ENCODE measurements at regions not wholly inside any gene's neighbourhood (a gene's known extent, or its start where the extent isn't known, plus 50 kb on each side); places are given as distances from the start of the nearest gene placed in this dataset.
A peak's percentile ranks its signal among the peaks of the same experiment; 100 is the strongest.

DNA sequence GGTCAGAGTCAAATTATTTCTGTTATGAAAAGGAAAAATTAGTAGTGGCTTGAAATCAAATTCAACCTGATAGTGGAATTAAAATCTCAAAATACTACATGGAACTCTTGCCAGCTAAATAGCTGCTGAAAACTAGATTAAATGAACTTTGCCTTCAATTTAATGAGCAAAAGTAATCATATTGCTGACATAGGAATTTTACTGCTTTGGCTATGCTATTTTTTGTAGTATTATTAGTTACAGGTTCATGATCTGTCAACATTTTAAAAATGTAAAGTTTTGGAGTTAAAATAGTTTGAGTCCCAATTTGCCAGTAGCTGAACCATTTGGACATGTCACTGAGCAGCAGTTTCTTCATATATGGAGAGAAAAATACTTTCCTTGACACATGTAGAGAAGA is 81.4 kb downstream of the RERGL start:
- in situ Hi-C loops (cut with MboI; ENCODE audit: low pct_unique_long_range_greater_than_20kb, low sequenced_read_pairs, unreplicated experiment): no loop called here
- TF ChIP-seq, protein P1, sequence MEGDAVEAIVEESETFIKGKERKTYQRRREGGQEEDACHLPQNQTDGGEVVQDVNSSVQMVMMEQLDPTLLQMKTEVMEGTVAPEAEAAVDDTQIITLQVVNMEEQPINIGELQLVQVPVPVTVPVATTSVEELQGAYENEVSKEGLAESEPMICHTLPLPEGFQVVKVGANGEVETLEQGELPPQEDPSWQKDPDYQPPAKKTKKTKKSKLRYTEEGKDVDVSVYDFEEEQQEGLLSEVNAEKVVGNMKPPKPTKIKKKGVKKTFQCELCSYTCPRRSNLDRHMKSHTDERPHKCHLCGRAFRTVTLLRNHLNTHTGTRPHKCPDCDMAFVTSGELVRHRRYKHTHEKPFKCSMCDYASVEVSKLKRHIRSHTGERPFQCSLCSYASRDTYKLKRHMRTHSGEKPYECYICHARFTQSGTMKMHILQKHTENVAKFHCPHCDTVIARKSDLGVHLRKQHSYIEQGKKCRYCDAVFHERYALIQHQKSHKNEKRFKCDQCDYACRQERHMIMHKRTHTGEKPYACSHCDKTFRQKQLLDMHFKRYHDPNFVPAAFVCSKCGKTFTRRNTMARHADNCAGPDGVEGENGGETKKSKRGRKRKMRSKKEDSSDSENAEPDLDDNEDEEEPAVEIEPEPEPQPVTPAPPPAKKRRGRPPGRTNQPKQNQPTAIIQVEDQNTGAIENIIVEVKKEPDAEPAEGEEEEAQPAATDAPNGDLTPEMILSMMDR (IDR thresholded peaks at IDR 0.05; ENCODE audit: extremely low read depth, insufficient read depth, missing control alignments): no peak
- no peak for DNase-seq (ENCODE audit: low spot score)

DNA sequence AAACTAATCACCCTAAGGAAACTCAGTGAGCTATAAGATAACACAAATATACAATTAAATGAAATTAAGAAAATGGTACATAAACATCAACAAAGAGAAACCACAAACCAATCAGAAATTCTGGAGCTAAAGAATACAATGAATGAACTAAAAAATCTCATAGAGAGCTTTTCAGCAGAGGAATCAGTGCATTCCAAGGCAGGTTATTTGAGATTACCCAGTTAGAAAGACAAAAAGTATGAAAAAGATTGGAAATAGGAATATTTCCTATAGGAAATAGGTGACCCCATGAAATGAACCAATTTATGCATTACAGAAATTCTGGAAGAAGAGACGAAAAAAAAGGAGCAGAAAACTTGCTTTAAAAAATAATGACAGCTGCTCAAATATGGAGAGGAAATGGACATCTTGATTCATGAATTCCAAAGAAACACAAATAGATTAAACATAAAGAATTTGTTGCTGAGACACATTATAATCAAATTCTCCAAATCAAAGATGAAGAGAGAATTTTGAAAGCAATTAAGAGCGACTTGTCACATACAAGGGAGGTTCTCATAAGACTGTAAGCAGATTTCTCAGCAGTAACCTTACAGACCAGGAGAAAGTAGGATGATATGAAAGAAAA is 90.7 kb downstream of the RERGL start:
- DNase-seq (ENCODE audit: low spot score): no peak
- TF ChIP-seq, protein P1 (IDR thresholded peaks at IDR 0.05; ENCODE audit: extremely low read depth, insufficient read depth, missing control alignments): no peak
- in situ Hi-C loops (cut with MboI; ENCODE audit: low pct_unique_long_range_greater_than_20kb, low sequenced_read_pairs, unreplicated experiment): no loop called here

DNA sequence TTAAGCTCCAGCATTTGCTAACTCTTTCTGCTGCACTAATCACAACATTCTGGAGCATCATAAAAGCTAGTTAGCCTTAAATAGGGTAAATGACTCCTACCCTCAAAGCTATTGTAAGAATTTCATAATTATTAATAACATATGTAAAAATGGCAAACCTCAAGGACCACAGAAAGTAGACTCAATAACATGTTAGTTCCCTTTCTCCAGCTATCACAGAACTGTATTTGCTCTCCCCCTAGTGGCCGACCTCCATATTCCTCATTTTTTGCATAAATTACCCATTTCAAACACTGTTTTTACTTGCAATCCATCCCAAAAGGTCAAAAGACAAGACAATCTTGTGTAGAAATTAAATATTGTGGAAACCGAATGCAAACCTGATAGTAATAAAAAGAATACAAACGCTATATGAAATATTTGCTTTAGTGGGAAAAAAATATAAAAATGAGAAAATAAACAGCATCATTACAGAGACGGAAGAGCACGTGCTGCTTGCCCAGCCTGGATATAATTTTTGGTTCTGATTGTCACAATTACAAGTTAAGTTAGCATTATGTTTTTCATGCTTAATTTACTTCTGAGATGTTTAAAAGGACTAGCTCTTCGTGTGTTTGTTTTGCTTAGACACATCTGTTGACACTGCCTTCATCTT is 97.9 kb downstream of the RERGL start:
- TF ChIP-seq, protein P1 (IDR thresholded peaks at IDR 0.05; ENCODE audit: extremely low read depth, insufficient read depth, missing control alignments): peak; percentile 79
- in situ Hi-C loops (cut with MboI; ENCODE audit: low pct_unique_long_range_greater_than_20kb, low sequenced_read_pairs, unreplicated experiment): no loop called here
- peak; percentile 26 for DNase-seq (ENCODE audit: low spot score)

DNA sequence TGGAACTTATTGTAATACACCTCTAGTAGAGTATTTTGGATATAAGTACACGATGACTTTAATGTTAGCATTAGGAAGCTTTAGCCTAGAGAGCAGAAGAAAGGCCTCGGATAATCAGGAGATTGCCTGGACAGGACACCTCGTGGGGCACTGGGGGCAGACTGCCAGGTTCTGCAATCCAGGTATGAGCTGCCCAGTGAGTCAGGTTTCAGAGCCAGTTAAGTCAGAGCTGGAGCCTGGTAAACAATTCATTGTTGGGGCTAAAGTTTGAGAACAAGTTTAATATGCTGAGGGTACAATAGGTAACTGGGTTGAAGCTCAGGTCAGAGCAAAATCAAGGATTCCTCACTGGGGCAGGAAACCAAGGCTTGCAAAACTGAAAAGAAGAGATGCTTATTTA is 107.4 kb downstream of the RERGL start:
- TF ChIP-seq, protein P1 (IDR thresholded peaks at IDR 0.05; ENCODE audit: extremely low read depth, insufficient read depth, missing control alignments): no peak
- DNase-seq (ENCODE audit: low spot score): no peak
- in situ Hi-C loops (cut with MboI; ENCODE audit: low pct_unique_long_range_greater_than_20kb, low sequenced_read_pairs, unreplicated experiment): no loop called here

DNA sequence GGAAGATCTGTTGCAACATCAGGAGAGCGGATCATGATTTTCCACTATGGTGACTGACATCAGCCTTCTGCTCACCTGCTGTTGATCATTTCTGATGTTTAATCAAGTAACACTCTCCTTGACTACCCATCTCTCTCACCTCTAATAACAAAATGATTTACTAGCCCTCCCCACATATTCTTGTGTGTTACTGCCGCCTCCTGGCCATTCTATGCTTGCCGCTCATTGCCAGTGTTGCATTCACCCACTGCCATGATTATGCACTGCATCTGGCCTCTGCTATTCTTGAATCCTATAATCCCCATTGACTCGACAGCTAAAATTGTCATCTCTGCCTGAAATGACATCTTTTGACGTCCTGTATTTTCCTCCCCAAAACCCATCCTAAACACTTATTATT is 113.8 kb downstream of the RERGL start:
- TF ChIP-seq, protein P1 (IDR thresholded peaks at IDR 0.05; ENCODE audit: extremely low read depth, insufficient read depth, missing control alignments): peak; percentile 16
- DNase-seq (ENCODE audit: low spot score): no peak
- in situ Hi-C loops (cut with MboI; ENCODE audit: low pct_unique_long_range_greater_than_20kb, low sequenced_read_pairs, unreplicated experiment): no loop called here

DNA sequence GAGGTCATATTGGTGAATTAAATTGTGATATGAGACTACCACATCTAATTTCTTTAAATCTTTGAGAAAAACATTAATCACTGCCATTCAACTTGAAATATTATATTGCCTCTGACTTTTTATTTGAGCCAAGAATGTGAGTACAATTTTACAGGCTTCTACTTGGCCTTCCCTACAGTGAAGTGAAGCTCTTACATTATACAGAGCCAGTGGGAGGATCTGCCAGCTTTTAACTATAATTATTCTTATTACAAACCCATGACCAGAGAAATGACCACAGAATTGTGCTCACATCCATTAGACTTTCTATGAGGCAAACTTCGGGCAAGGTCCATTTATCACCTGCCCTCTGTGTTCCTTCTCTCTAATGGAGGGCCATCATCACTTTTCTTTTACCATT is 114.2 kb downstream of the RERGL start:
- in situ Hi-C loops (cut with MboI; ENCODE audit: low pct_unique_long_range_greater_than_20kb, low sequenced_read_pairs, unreplicated experiment): no loop called here
- DNase-seq (ENCODE audit: low spot score): no peak
- TF ChIP-seq, protein P1 (IDR thresholded peaks at IDR 0.05; ENCODE audit: extremely low read depth, insufficient read depth, missing control alignments): no peak

Measured in GM13977 (cell line).